ENCODE measurements at regions not wholly inside any gene's neighbourhood (a gene's known extent, or its start where the extent isn't known, plus 50 kb on each side); places are given as distances from the start of the nearest gene placed in this dataset.

DNA sequence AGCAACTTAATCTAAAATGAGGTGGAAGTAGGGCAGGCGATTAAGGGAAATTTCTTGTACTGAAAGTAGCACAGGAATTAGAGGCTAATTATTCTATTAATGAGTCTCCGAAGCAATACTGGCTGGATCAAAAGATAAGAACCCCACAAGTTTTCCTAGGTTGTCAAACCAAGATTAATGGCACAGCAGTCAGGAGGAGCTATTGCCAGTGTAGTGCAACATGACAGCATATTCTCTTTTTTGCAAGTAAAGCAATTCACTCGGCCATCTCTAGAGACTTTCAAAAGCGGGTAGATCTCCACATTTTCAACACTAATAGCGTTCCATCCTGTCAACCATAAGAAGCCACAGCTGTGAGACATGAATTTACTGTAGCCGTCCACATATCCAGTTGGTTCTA, 81.2 kb downstream of the CYB561 start:
- in situ Hi-C loops (cut with HindIII; ENCODE audit: low sequenced_read_pairs) = no loop called here
- no peak overlapping the region for H3K4me3 ChIP-seq (ENCODE audit: low read depth, low read length)
- no peak for TF ChIP-seq CTCF (IDR thresholded peaks at IDR 0.05; ENCODE audit: low read depth, low read length, missing control alignments)
- no peak for DNase-seq (ENCODE audit: low read depth)

- no peak for DNase-seq (ENCODE audit: low read depth)
- no peak for TF ChIP-seq CTCF (IDR thresholded peaks at IDR 0.05; ENCODE audit: low read depth, low read length, missing control alignments)
- in situ Hi-C loops (cut with HindIII; ENCODE audit: low sequenced_read_pairs) = no loop called here
- H3K4me3 ChIP-seq (ENCODE audit: low read depth, low read length) = no peak overlapping the region
Observed at GRCh38 chr17:63365366-63366240, 80.5 kb downstream of the CYB561 start.

- in situ Hi-C loops (cut with HindIII; ENCODE audit: low sequenced_read_pairs) = no loop called here
- TF ChIP-seq CTCF (IDR thresholded peaks at IDR 0.05; ENCODE audit: low read depth, low read length, missing control alignments) = no peak
- no peak for DNase-seq (ENCODE audit: low read depth)
- H3K4me3 ChIP-seq (ENCODE audit: low read depth, low read length) = no peak overlapping the region
Observed at GRCh38 chr17:63366241-63366566, 79.9 kb downstream of the CYB561 start.

GRCh38 chr17:63369233-63369632, 76.9 kb downstream of the CYB561 start:
- TF ChIP-seq CTCF (IDR thresholded peaks at IDR 0.05; ENCODE audit: low read depth, low read length, missing control alignments) = no peak
- in situ Hi-C loops (cut with HindIII; ENCODE audit: low sequenced_read_pairs) = no loop called here
- no peak overlapping the region for H3K4me3 ChIP-seq (ENCODE audit: low read depth, low read length)
- no peak for DNase-seq (ENCODE audit: low read depth)

DNA sequence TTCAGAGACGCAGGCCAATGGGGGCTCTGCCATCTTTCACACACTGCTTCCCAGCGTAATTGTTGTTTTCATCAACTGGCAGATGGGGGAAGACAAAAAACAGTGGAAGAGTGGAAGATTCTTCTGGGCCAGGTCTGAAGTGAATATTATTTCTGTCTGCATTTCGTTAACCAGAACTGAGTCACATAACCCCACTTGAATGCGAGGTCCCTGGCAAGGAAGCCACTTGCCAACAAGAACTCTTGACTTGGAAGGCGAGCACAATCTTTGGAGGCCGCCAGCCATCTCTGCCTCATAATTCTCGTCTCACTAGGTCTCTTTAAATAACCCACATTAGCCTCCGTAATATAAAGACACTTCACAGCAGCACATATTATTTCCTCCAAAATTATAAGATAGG, 75.4 kb downstream of the CYB561 start:
- TF ChIP-seq CTCF (IDR thresholded peaks at IDR 0.05; ENCODE audit: low read depth, low read length, missing control alignments) = no peak
- H3K4me3 ChIP-seq (ENCODE audit: low read depth, low read length) = no peak overlapping the region
- DNase-seq (ENCODE audit: low read depth) = no peak
- in situ Hi-C loops (cut with HindIII; ENCODE audit: low sequenced_read_pairs) = no loop called here

- H3K4me3 ChIP-seq (ENCODE audit: low read depth, low read length) = no peak overlapping the region
- no peak for TF ChIP-seq CTCF (IDR thresholded peaks at IDR 0.05; ENCODE audit: low read depth, low read length, missing control alignments)
- no peak for DNase-seq (ENCODE audit: low read depth)
- in situ Hi-C loops (cut with HindIII; ENCODE audit: low sequenced_read_pairs) = no loop called here
Observed at GRCh38 chr17:63376949-63377348, 69.2 kb downstream of the CYB561 start.
